ENCODE measurements at regions not wholly inside any gene's neighbourhood (a gene's known extent, or its start where the extent isn't known, plus 50 kb on each side); places are given as distances from the start of the nearest gene placed in this dataset.

GRCh38 chr18:43952398-43952797 lies 675.1 kb upstream of the SYT4 start:
- Histone ChIP-seq H3K27ac (no peak overlapping the region), H3K9me3 (no peaks in the 10 kb centered on the region), H3K4me3 (no peak overlapping the region), H3K27me3 (no peaks in the 10 kb centered on the region), H3K4me1 (no peaks in the 10 kb centered on the region), H3K36me3 (no peaks in the 10 kb centered on the region)
- TF ChIP-seq CTCF (IDR thresholded peaks at IDR 0.05) = no peak
- DNase-seq = no peak
- ATAC-seq = no peak
- intact Hi-C loops (cut with DNase I) = no loop called here

- TF ChIP-seq CTCF (IDR thresholded peaks at IDR 0.05) = no peak
- Histone ChIP-seq H3K27ac (no peak overlapping the region), H3K36me3 (no peaks in the 10 kb centered on the region), H3K9me3 (no peaks in the 10 kb centered on the region), H3K4me1 (no peaks in the 10 kb centered on the region), H3K27me3 (no peaks in the 10 kb centered on the region), H3K4me3 (no peak overlapping the region)
- DNase-seq (no peak), ATAC-seq (no peak)
- intact Hi-C loops (cut with DNase I) = no loop called here
Observed at GRCh38 chr18:43961722-43962121, 684.4 kb upstream of the SYT4 start.

- intact Hi-C loops (cut with DNase I) = no loop called here
- Histone ChIP-seq H3K4me3 (no peak overlapping the region), H3K27me3 (no peaks in the 10 kb centered on the region), H3K27ac (no peak overlapping the region), H3K4me1 (no peaks in the 10 kb centered on the region), H3K36me3 (no peaks in the 10 kb centered on the region), H3K9me3 (no peaks in the 10 kb centered on the region)
- DNase-seq = no peak
- ATAC-seq = no peak
- no peak for TF ChIP-seq CTCF (IDR thresholded peaks at IDR 0.05)
Observed at GRCh38 chr18:43964666-43965065, 687.4 kb upstream of the SYT4 start.

- Histone ChIP-seq H3K4me1 (no peaks in the 10 kb centered on the region), H3K36me3 (no peaks in the 10 kb centered on the region), H3K9me3 (no peaks in the 10 kb centered on the region), H3K4me3 (no peak overlapping the region), H3K27ac (no peak overlapping the region), H3K27me3 (no peaks in the 10 kb centered on the region)
- ATAC-seq (no peak), DNase-seq (no peak)
- no peak for TF ChIP-seq CTCF (IDR thresholded peaks at IDR 0.05)
- intact Hi-C loops (cut with DNase I) = no loop called here
Observed at GRCh38 chr18:43965691-43966090, 688.4 kb upstream of the SYT4 start.

- H3K36me3 ChIP-seq = no peaks in the 10 kb centered on the region
- intact Hi-C loops (cut with DNase I) = no loop called here
- H3K27me3 ChIP-seq = no peaks in the 10 kb centered on the region
- H3K27ac ChIP-seq = no peak overlapping the region
- DNase-seq (no peak), ATAC-seq (no peak)
- no peak overlapping the region for H3K4me3 ChIP-seq
- no peaks in the 10 kb centered on the region for H3K9me3 ChIP-seq
- no peak for TF ChIP-seq CTCF (IDR thresholded peaks at IDR 0.05)
- H3K4me1 ChIP-seq = no peaks in the 10 kb centered on the region
Observed at GRCh38 chr18:43970656-43971055, 693.4 kb upstream of the SYT4 start.

GRCh38 chr18:43978174-43978573 lies 700.9 kb upstream of the SYT4 start:
- intact Hi-C loops (cut with DNase I) = no loop called here
- no peaks in the 10 kb centered on the region for H3K36me3 ChIP-seq
- no peaks in the 10 kb centered on the region for H3K4me1 ChIP-seq

More at GRCh38 chr18:43978174-43978573, 700.9 kb upstream of the SYT4 start:
- Histone ChIP-seq H3K9me3 (no peaks in the 10 kb centered on the region), H3K27me3 (no peaks in the 10 kb centered on the region), H3K27ac (no peak overlapping the region), H3K4me3 (no peak overlapping the region)
- ATAC-seq (no peak), DNase-seq (no peak)
- TF ChIP-seq CTCF (IDR thresholded peaks at IDR 0.05) = no peak

Data from upper lobe of right lung (tissue), 1 donor.